DND-41 (cell line): ENCODE measurements at regions not wholly inside any gene's neighbourhood (a gene's known extent, or its start where the extent isn't known, plus 50 kb on each side); places are given as distances from the start of the nearest gene placed in this dataset.

Experiments
- ATAC-seq: fragments of 200-7000 bp; cut with Tn5 transposase; 3 replicates; pipeline ENCODE4 v1.9.1; 2021; ENCODE audit warnings: low read depth; ENCODE audit not compliant: insufficient read depth
- DNase-seq: peaks from one replicate; pipeline ENCODE4 v3.0.0-alpha.2; 2020
- H2AFZ ChIP-seq: 2 replicates; pipeline ENCODE4 v1.6.0; 2012; ENCODE audit warnings: low read depth, low read length
- H3K27ac ChIP-seq: 2 replicates; pipeline ENCODE4 v1.5.1; 2012; ENCODE audit warnings: low read length, inconsistent platforms
- H3K27me3 ChIP-seq: fragments of 200-600 bp; sonication (generic); 2 replicates; pipeline ENCODE4 v1.6.0; 2012; ENCODE audit warnings: low read length, mild to moderate bottlenecking, inconsistent platforms; ENCODE audit not compliant: insufficient read depth, poor library complexity
- H3K36me3 ChIP-seq: 2 replicates; pipeline ENCODE4 v1.5.1; 2012; ENCODE audit warnings: low read length, inconsistent platforms; ENCODE audit not compliant: insufficient read depth
- H3K4me1 ChIP-seq: 2 replicates; pipeline ENCODE4 v1.5.1; 2012; ENCODE audit warnings: mild to moderate bottlenecking, low read length; ENCODE audit not compliant: insufficient read depth
- H3K4me2 ChIP-seq: 2 replicates; pipeline ENCODE4 v1.6.0; 2012; ENCODE audit warnings: mild to moderate bottlenecking, moderate library complexity, low read length, inconsistent platforms; ENCODE audit not compliant: insufficient read depth
- H3K4me3 ChIP-seq, 2 experiments: fragments of 200-600 bp in 1 of 2; shearing (Covaris generic) in 1 of 2; 2 replicates each; pipeline ENCODE4 v1.5.1; 2012 to 2016; ENCODE audit warnings: inconsistent platforms in 2 of 2, low read length in 2 of 2, mild to moderate bottlenecking in 2 of 2, low read depth in 1 of 2, moderate library complexity in 1 of 2
- H3K79me2 ChIP-seq: 2 replicates; pipeline ENCODE4 v1.6.0; 2012; ENCODE audit warnings: low read length, inconsistent platforms; ENCODE audit not compliant: insufficient read depth
- H3K9ac ChIP-seq: 2 replicates; pipeline ENCODE4 v1.6.0; 2012; ENCODE audit warnings: low read depth, mild to moderate bottlenecking, inconsistent platforms, low read length, moderate library complexity
- H3K9me3 ChIP-seq: 2 replicates; pipeline ENCODE4 v1.5.1; 2012; ENCODE audit warnings: low read length, moderate library complexity, mild to moderate bottlenecking, inconsistent platforms; ENCODE audit not compliant: insufficient read depth, severe bottlenecking
- H4K20me1 ChIP-seq: 2 replicates; pipeline ENCODE4 v1.6.0; 2012; ENCODE audit warnings: low read length; ENCODE audit not compliant: insufficient read depth
- EZH2 ChIP-seq: IDR thresholded peaks from 3 replicates; pipeline ENCODE4 v1.6.1; 2012; ENCODE audit warnings: borderline replicate concordance, low read depth, mild to moderate bottlenecking, moderate library complexity, low read length, inconsistent platforms; ENCODE audit not compliant: severe bottlenecking
- TF ChIP-seq, protein P1 (sequence below): IDR thresholded peaks from 2 replicates; pipeline ENCODE4 v1.5.1; 2012; ENCODE audit warnings: borderline replicate concordance, low read length, moderate library complexity, mild to moderate bottlenecking; ENCODE audit not compliant: poor library complexity, severe bottlenecking; ENCODE audit errors: extremely low read depth

DNA sequence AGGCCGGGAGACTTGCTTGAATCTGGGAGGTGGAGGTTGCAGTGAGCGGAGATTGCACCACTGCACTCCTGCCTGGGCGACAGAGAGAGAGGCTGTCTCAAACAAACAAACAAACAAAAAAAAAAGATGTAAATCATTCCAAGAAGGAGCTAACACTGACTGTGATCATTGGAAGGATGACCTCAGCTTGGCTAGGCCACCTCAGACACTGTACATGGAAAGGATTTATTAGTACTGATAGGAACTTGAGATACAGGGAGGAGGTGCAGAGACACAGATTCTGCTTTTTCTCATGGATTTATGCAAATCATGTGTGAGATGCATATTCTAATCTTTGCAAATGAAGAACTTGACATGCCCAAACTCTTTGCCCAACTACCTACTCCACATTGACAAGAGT is 293.6 kb downstream of the HIVEP2 start:
- Histone ChIP-seq H3K4me2 (no peak overlapping the region), H3K27ac (no peak overlapping the region), H4K20me1 (no peaks in the 10 kb centered on the region), H3K4me1 (no peaks in the 10 kb centered on the region), H3K36me3 (no peaks in the 10 kb centered on the region), H3K9me3 (no peaks in the 10 kb centered on the region), H3K4me3 (no peak overlapping the region), H2AFZ (no peak overlapping the region), H3K27me3 (no peaks in the 10 kb centered on the region), H3K9ac (no peak overlapping the region), H3K79me2 (no peaks in the 10 kb centered on the region)
- TF ChIP-seq, protein P1, sequence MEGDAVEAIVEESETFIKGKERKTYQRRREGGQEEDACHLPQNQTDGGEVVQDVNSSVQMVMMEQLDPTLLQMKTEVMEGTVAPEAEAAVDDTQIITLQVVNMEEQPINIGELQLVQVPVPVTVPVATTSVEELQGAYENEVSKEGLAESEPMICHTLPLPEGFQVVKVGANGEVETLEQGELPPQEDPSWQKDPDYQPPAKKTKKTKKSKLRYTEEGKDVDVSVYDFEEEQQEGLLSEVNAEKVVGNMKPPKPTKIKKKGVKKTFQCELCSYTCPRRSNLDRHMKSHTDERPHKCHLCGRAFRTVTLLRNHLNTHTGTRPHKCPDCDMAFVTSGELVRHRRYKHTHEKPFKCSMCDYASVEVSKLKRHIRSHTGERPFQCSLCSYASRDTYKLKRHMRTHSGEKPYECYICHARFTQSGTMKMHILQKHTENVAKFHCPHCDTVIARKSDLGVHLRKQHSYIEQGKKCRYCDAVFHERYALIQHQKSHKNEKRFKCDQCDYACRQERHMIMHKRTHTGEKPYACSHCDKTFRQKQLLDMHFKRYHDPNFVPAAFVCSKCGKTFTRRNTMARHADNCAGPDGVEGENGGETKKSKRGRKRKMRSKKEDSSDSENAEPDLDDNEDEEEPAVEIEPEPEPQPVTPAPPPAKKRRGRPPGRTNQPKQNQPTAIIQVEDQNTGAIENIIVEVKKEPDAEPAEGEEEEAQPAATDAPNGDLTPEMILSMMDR: no peak
- TF ChIP-seq EZH2: no peak
- DNase-seq (no peak), ATAC-seq (no peak)

DNA sequence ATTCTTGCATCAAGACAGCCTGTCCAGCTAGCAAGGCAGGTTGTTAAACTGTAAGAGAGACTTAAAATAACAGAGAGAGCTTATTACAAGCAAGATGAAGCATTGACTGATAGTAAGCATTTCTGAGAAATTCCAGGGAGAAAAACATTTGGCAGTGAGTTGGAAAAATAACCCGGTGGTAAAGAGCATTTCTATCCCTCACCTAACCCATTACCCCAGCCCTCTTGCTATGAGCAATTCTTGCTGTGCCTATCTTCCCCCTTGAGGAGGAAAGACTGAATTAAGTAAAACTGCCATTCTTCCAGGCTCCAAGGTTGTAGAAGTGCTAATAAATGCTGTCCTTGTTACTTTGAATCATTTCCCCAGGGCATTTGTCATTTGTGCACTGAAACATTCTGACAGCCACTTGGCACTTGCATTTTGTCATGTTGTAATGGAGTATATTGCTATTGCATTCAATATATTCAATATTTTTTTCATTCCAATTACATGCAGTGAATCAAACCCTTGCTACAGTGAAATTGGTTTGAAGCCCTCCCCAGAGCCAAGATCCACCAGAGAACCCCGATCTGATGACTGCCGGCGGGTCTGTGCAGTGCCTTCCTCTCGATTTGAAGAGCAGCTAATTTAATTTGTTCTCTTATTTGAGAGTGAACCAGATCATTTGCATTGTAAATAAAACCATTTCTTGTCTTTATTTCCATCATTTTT is 291.1 kb downstream of the HIVEP2 start:
- DNase-seq: no peak
- H2AFZ ChIP-seq: no peak overlapping the region

DNA sequence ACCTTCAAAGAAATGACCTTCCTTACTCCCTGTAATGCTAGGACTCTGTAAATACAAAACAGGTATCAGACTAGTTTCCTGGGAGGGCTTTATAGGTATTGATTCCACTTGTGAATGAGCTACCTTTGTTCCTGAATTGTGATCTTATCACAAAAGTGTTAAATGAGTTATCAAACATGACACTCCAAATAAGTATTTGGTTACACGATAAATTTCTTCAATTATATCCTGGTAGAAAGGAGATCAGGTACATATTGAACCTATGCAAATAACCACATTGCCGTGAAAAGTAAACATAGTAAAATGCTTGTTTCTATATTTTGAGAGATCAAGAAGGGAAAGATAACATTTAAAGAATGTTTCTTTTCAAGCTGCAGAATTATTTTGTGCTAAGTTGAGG is 285.3 kb downstream of the HIVEP2 start:
- Histone ChIP-seq H3K4me3 (no peak overlapping the region), H3K79me2 (no peaks in the 10 kb centered on the region), H3K27me3 (no peaks in the 10 kb centered on the region), H3K4me2 (no peak overlapping the region), H3K9me3 (peaks cover 4% of the 10 kb centered on the region), H3K4me1 (no peaks in the 10 kb centered on the region), H4K20me1 (no peaks in the 10 kb centered on the region), H3K27ac (no peak overlapping the region), H3K9ac (no peak overlapping the region), H2AFZ (no peak overlapping the region), H3K36me3 (no peaks in the 10 kb centered on the region)
- no peak for TF ChIP-seq EZH2
- TF ChIP-seq, protein P1: no peak
- DNase-seq (no peak), ATAC-seq (no peak)

More for the DNA sequence above, 291.1 kb downstream of the HIVEP2 start:
- no peak for ATAC-seq
- TF ChIP-seq EZH2: no peak
- TF ChIP-seq, protein P1: no peak
- Histone ChIP-seq H3K79me2 (no peaks in the 10 kb centered on the region), H3K27me3 (no peaks in the 10 kb centered on the region), H3K36me3 (no peaks in the 10 kb centered on the region), H4K20me1 (no peaks in the 10 kb centered on the region), H3K4me2 (no peak overlapping the region), H3K9me3 (no peaks in the 10 kb centered on the region), H3K27ac (no peak overlapping the region), H3K9ac (no peak overlapping the region), H3K4me3 (no peak overlapping the region), H3K4me1 (no peaks in the 10 kb centered on the region)

DNA sequence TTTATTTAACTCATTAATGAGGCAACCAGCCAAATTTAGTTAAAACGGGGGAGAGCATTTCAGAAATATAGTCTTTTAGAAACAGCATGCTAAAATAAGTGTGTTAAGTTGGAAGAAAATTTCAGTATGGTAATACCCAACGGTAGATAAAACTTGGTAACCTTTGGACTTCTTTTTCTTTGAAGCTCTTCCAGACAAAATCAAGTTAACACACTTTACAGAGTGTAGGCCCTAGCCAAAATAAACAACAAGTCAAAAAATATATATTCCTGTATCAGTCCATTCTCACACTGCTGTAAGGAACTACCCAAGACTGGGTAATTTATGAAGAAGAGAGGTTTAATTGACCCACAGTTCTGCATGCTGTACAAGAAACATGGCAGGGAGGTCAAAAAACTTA is 279.6 kb downstream of the HIVEP2 start:
- TF ChIP-seq EZH2: no peak
- TF ChIP-seq, protein P1: no peak
- no peak for ATAC-seq
- H4K20me1 ChIP-seq: no peaks in the 10 kb centered on the region

More for the DNA sequence above, 279.6 kb downstream of the HIVEP2 start:
- no peak overlapping the region for H3K9ac ChIP-seq
- H3K9me3 ChIP-seq: peaks cover 4% of the 10 kb centered on the region
- no peaks in the 10 kb centered on the region for H3K79me2 ChIP-seq
- no peak overlapping the region for H3K27ac ChIP-seq
- DNase-seq: no peak
- H3K4me2 ChIP-seq: no peak overlapping the region
- no peaks in the 10 kb centered on the region for H3K4me1 ChIP-seq
- H3K27me3 ChIP-seq: no peaks in the 10 kb centered on the region
- no peak overlapping the region for H2AFZ ChIP-seq
- H3K4me3 ChIP-seq: no peak overlapping the region
- H3K36me3 ChIP-seq: no peaks in the 10 kb centered on the region
